GF-D8 (cell line): ENCODE measurements at regions not wholly inside any gene's neighbourhood (a gene's known extent, or its start where the extent isn't known, plus 50 kb on each side); places are given as distances from the start of the nearest gene placed in this dataset.

Experiments
- DNase-seq: peaks from one replicate; lab custom pipeline; 2025; lab: John Stamatoyannopoulos, UW

GRCh38 chr4:114177628-114178027 is 198.2 kb upstream of the ARSJ start:
- DNase-seq = no peak

GRCh38 chr4:114178392-114178791 is 198.9 kb upstream of the ARSJ start:
- DNase-seq = no peak

- DNase-seq = no peak
Measured at GRCh38 chr4:114180481-114180880, 201.0 kb upstream of the ARSJ start.

- DNase-seq = no peak
Measured at GRCh38 chr4:114184901-114185300, 205.5 kb upstream of the ARSJ start.

GRCh38 chr4:114187592-114187991 is 208.1 kb upstream of the ARSJ start:
- DNase-seq = no peak

GRCh38 chr4:114191496-114191895 is 212.0 kb upstream of the ARSJ start:
- DNase-seq = no peak

- DNase-seq = no peak
Measured at GRCh38 chr4:114192854-114193253, 213.4 kb upstream of the ARSJ start.

GRCh38 chr4:114193624-114194399 is 214.4 kb upstream of the ARSJ start:
- no peak for DNase-seq

- no peak for DNase-seq
Measured at GRCh38 chr4:114196606-114197005, 217.2 kb upstream of the ARSJ start.

GRCh38 chr4:114200026-114200425 is 220.6 kb upstream of the ARSJ start:
- DNase-seq = no peak

GRCh38 chr4:114205261-114205660 is 225.8 kb upstream of the ARSJ start:
- DNase-seq = no peak

- no peak for DNase-seq
Measured at GRCh38 chr4:114208574-114209151, 229.2 kb upstream of the ARSJ start.

GRCh38 chr4:114209584-114209983 is 230.1 kb upstream of the ARSJ start:
- DNase-seq = no peak

GRCh38 chr4:114211556-114211955 is 232.1 kb upstream of the ARSJ start:
- no peak for DNase-seq

GRCh38 chr4:114217150-114217817 is 237.8 kb upstream of the ARSJ start:
- DNase-seq = no peak

GRCh38 chr4:114223580-114223979 is 244.1 kb upstream of the ARSJ start:
- DNase-seq = no peak

- DNase-seq = no peak
Measured at GRCh38 chr4:114225436-114225835, 246.0 kb upstream of the ARSJ start.

- no peak for DNase-seq
Measured at GRCh38 chr4:114226179-114226578, 246.7 kb upstream of the ARSJ start.

GRCh38 chr4:114226968-114227760 is 247.7 kb upstream of the ARSJ start:
- no peak for DNase-seq

- no peak for DNase-seq
Measured at GRCh38 chr4:114229706-114230105, 250.3 kb upstream of the ARSJ start.

GRCh38 chr4:114236171-114236769 is 256.8 kb upstream of the ARSJ start:
- no peak for DNase-seq

- DNase-seq = no peak
Measured at GRCh38 chr4:114237997-114238396, 258.6 kb upstream of the ARSJ start.
